ENCODE measurements at regions not wholly inside any gene's neighbourhood (a gene's known extent, or its start where the extent isn't known, plus 50 kb on each side); places are given as distances from the start of the nearest gene placed in this dataset.

DNA sequence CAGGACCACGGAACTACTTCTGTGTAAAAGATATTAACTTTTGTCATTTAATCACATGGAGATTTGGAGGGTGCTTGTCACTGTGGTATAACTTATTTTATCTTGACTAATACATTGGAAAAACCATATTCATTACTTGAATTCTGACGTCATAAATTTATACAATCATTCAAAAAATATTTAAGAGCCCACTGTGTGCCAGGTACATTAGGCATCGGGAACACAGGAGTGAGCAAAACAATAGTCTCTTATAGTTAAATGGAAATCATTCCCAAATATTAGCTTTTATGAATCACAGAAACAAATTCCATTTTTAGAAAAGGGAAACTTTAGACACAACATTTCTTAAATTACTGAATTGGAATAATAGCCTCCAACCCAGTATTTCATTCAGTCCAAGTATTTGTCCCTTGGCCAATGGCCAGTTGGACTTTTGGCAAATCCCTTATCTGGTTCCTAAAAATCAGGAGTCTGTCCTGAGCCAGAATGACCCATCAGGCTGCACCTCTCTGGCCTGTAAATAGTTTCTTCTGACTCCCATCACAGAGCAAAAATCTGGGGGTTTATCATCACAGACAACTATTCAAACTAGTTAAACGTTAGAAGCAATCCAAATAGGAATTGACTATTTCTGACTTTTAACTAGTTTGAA, 104.3 kb upstream of the FSTL4 start:
- TF ChIP-seq CTCF (optimal IDR thresholded peaks at IDR 0.05 in 1 of 3, IDR thresholded peaks at IDR 0.05 in 1 of 3, conservative IDR thresholded peaks at IDR 0.05 in 1 of 3; ENCODE audit: extremely low read depth in 1 of 3, insufficient read depth in 2 of 3, low read length in 3 of 3) (no peak), EZH2 (IDR thresholded peaks at IDR 0.05; ENCODE audit: low read length) (no peak)
